Gastroesophageal sphincter (tissue), 3 donors: ENCODE measurements at regions not wholly inside any gene's neighbourhood (a gene's known extent, or its start where the extent isn't known, plus 50 kb on each side); places are given as distances from the start of the nearest gene placed in this dataset.

ENCODE experiments used
- CTCF ChIP-seq, 4 experiments: fragments of 200-600 bp in 2 of 4; fragments of 450-650 bp in 2 of 4; sonication (generic) in 1 of 4; IDR thresholded peaks; one replicate each; pipeline ENCODE4 v1.5.1; 2017 to 2019; ENCODE audit warnings: antibody characterized with exemption in 4 of 4, mild to moderate bottlenecking in 2 of 4, moderate library complexity in 2 of 4
- POLR2AphosphoS5 ChIP-seq: sonication (generic); formaldehyde crosslinking; IDR thresholded peaks from one replicate; pipeline ENCODE4 v1.6.1; 2017; ENCODE audit warnings: antibody characterized with exemption

DNA sequence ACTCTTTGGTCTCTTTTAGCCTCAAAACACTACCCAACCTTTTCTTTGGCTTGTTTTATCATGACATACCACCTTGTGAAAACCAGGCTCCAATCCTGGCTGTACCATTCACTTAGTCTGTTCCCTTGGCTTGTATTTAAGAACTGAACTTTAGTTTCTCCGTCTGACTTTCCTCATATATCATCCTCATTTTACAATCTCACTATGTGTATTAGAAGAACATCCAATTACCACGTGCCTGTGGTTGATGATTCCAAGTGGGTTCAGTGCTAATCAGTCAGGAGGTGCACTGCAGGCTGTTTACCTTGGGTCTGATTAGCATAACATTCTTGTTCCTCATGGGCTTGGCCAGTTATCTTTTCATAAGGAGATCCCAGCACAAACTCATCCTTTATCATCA, 144.8 kb upstream of the KLF14 start:
- TF ChIP-seq POLR2AphosphoS5, result no peak
- no peak for TF ChIP-seq CTCF (IDR thresholded peaks at IDR 0.05)
